Hepatocyte (in vitro differentiated cells): ENCODE measurements at regions not wholly inside any gene's neighbourhood (a gene's known extent, or its start where the extent isn't known, plus 50 kb on each side); places are given as distances from the start of the nearest gene placed in this dataset.

Experiments used
- CTCF ChIP-seq: fragments of 200-600 bp; sonication (generic); IDR thresholded peaks from 2 replicates; pipeline ENCODE4 v1.5.1; 2016; ENCODE audit warnings: antibody characterized with exemption, mild to moderate bottlenecking; ENCODE audit not compliant: poor library complexity
- EZH2 ChIP-seq: fragments of 200-600 bp; sonication (generic); IDR thresholded peaks from 2 replicates; pipeline ENCODE4 v1.6.1; 2016; ENCODE audit warnings: antibody characterized with exemption, mild to moderate bottlenecking, borderline replicate concordance

- no peak for TF ChIP-seq CTCF
- no peak for TF ChIP-seq EZH2
Observed at GRCh38 chr11:127864861-127865260, 722.5 kb downstream of the ETS1 start.
